Thyroid gland (tissue), 4 donors: ENCODE measurements at regions not wholly inside any gene's neighbourhood (a gene's known extent, or its start where the extent isn't known, plus 50 kb on each side); places are given as distances from the start of the nearest gene placed in this dataset.

ENCODE experiments used
- DNase-seq, 2 donors: peaks; one replicate each; pipeline ENCODE4 v3.0.0-alpha.2; 2019
- H3K27ac ChIP-seq, 3 donors: fragments of 200-600 bp; sonication (generic); 1 replicate in 2 of 3; 2 replicates in 1 of 3; pipeline ENCODE4 v1.5.1; 2016 to 2019; ENCODE audit warnings: mild to moderate bottlenecking in 1 of 3, moderate library complexity in 1 of 3
- H3K27me3 ChIP-seq: fragments of 200-600 bp; sonication (generic); one replicate; pipeline ENCODE4 v1.5.1; 2019
- H3K36me3 ChIP-seq, 2 donors: fragments of 200-600 bp; sonication (generic); one replicate each; pipeline ENCODE4 v1.5.1; 2016 to 2019
- H3K4me1 ChIP-seq, 2 donors: fragments of 200-600 bp; sonication (generic); one replicate each; pipeline ENCODE4 v1.5.1; 2017 to 2019
- H3K4me3 ChIP-seq, 3 donors: fragments of 200-600 bp; sonication (generic); replicated peaks in 1 of 3; 1 replicate in 2 of 3; 2 replicates in 1 of 3; pipeline ENCODE4 v1.5.1; 2016; ENCODE audit warnings: mild to moderate bottlenecking in 1 of 3
- H3K9me3 ChIP-seq: fragments of 200-600 bp; sonication (generic); one replicate; pipeline ENCODE4 v1.5.1; 2017
- CTCF ChIP-seq, 6 experiments: fragments of 200-600 bp in 3 of 6; fragments of 450-650 bp in 3 of 6; sonication (generic) in 3 of 6; IDR thresholded peaks; one replicate each; pipeline ENCODE4 v1.5.1; 2016 to 2019; ENCODE audit warnings: antibody characterized with exemption in 6 of 6, mild to moderate bottlenecking in 2 of 6, inconsistent platforms in 1 of 6, moderate library complexity in 1 of 6
- POLR2A ChIP-seq, 2 donors: fragments of 450-650 bp; IDR thresholded peaks; one replicate each; pipeline ENCODE4 v1.6.1; 2017; ENCODE audit warnings: antibody characterized with exemption in 2 of 2, mild to moderate bottlenecking in 2 of 2, moderate library complexity in 1 of 2
- whole genome bisulfite sequencing, 2 donors: methylation state at CpG; one replicate each; pipeline ENCODE4 v1.1.5; 2017; 5-methylcytosine and 5-hydroxymethylcytosine counted together
- intact Hi-C: fragments of 100-400 bp; cut with DNase I; formaldehyde crosslinking; loops from one replicate; pipeline ENCODE4 v1.15.1; 2023

GRCh38 chr7:148540041-148540738 lies 50.4 kb upstream of the C7orf33 start:
- Histone ChIP-seq H3K4me1 (no peaks in the 10 kb centered on the region), H3K36me3 (no peaks in the 10 kb centered on the region), H3K9me3 (no peaks in the 10 kb centered on the region), H3K4me3 (no peak overlapping the region), H3K27ac (no peak overlapping the region), H3K27me3 (no peaks in the 10 kb centered on the region)
- intact Hi-C loops, result no loop called here
- WGBS, 2 donors, result 75 to 78% methylated on average over 10 to 11 of the region's 11 CpGs
- peak in 1 of 2 donors; percentile 15 for DNase-seq
- TF ChIP-seq POLR2A (IDR thresholded peaks at IDR 0.05), result no peak
- TF ChIP-seq CTCF (IDR thresholded peaks at IDR 0.05), result no peak
